ENCODE measurements at regions not wholly inside any gene's neighbourhood (a gene's known extent, or its start where the extent isn't known, plus 50 kb on each side); places are given as distances from the start of the nearest gene placed in this dataset.
"Not testable (repeated sequence)": the region's sequence is repeated elsewhere in the genome, so short reads cannot be mapped to it uniquely, and the experiment has no call there.

- H3K4me3 ChIP-seq; ATAC-seq; H3K27me3 ChIP-seq; intact Hi-C loops (cut with DNase I); H3K4me1 ChIP-seq; H3K9me3 ChIP-seq; H3K36me3 ChIP-seq (replicated peaks in 1 of 2; ENCODE audit: insufficient read depth in 1 of 2, low read depth in 2 of 2); DNase-seq; H3K27ac ChIP-seq: not testable (repeated sequence)
- no CpG with 5 or more reads among the region's 14 CpGs for WGBS, 2 donors
Measured at GRCh38 chr2:89537862-89538261, 846.4 kb downstream of the RPIA start.

DNA sequence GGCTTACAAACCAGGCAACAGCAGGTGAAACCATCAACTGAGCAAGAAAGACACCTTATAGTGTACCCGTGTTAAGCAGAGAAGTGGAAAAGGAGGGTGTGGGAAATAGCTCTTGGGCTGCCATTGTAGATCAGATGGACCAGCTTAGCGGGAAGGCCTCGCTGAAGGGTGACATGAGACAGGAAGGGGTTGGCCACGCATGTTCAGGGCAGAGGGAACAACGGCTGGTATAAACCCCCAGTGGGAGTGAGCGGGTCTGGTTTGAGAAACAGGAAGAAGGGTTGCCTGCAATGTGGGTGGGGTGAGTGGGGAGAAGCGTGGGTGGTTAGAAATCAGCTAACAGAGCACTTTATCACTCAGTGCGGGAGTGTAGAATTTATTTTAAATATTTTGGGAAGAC lies 852.6 kb downstream of the RPIA start:
- H3K9me3 ChIP-seq; H3K36me3 ChIP-seq (replicated peaks in 1 of 2; ENCODE audit: insufficient read depth in 1 of 2, low read depth in 2 of 2); H3K27ac ChIP-seq; H3K27me3 ChIP-seq; intact Hi-C loops (cut with DNase I); DNase-seq; H3K4me1 ChIP-seq; H3K4me3 ChIP-seq; ATAC-seq: not testable (repeated sequence)
- WGBS, 2 donors, result 60 to 88% methylated on average over 4 to 5 of the region's 8 CpGs

DNA sequence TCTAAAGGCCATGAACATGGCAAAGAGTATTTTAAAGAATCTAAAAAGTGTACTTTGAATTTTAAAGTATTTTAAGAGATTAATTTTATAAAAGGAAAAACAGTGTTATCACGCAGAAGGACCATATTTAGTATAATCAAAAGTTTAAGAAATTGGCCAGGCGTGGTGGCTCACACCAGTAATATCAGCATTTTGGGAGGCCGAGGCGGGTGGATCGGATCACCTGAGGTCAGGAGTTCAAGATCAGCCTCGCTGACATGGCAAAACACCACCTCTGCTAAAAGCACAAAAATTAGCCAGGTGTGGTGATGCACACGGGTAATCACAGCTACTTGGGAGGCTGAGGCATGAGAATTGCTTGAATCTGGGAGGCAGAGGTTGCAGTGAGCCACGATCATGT lies 887.7 kb downstream of the RPIA start:
- H3K4me3 ChIP-seq; H3K27me3 ChIP-seq; intact Hi-C loops (cut with DNase I); H3K4me1 ChIP-seq; ATAC-seq; H3K36me3 ChIP-seq (replicated peaks in 1 of 2; ENCODE audit: insufficient read depth in 1 of 2, low read depth in 2 of 2); H3K27ac ChIP-seq; H3K9me3 ChIP-seq; DNase-seq: not testable (repeated sequence)
- WGBS, 2 donors, result 100% methylated on average over 4 of the region's 8 CpGs; no CpG with 5 or more reads in 1 of the 2 donors

- intact Hi-C loops (cut with DNase I); H3K4me3 ChIP-seq; ATAC-seq; H3K4me1 ChIP-seq; H3K27ac ChIP-seq; H3K36me3 ChIP-seq (replicated peaks in 1 of 2; ENCODE audit: insufficient read depth in 1 of 2, low read depth in 2 of 2); H3K27me3 ChIP-seq; H3K9me3 ChIP-seq: not testable (repeated sequence)
- peak in 1 of 4 donors; percentile 5 for DNase-seq
- WGBS, 2 donors, result no CpG with 5 or more reads among the region's 17 CpGs
Measured at GRCh38 chr2:89582816-89583215, 891.3 kb downstream of the RPIA start.

- H3K4me3 ChIP-seq; ATAC-seq; H3K27ac ChIP-seq; H3K9me3 ChIP-seq; H3K4me1 ChIP-seq; H3K36me3 ChIP-seq (replicated peaks in 1 of 2; ENCODE audit: insufficient read depth in 1 of 2, low read depth in 2 of 2); intact Hi-C loops (cut with DNase I); DNase-seq; H3K27me3 ChIP-seq: not testable (repeated sequence)
- WGBS, 2 donors, result 93% methylated on average over 4 of the region's 14 CpGs; no CpG with 5 or more reads in 1 of the 2 donors
Measured at GRCh38 chr2:89584046-89584445, 892.6 kb downstream of the RPIA start.

DNA sequence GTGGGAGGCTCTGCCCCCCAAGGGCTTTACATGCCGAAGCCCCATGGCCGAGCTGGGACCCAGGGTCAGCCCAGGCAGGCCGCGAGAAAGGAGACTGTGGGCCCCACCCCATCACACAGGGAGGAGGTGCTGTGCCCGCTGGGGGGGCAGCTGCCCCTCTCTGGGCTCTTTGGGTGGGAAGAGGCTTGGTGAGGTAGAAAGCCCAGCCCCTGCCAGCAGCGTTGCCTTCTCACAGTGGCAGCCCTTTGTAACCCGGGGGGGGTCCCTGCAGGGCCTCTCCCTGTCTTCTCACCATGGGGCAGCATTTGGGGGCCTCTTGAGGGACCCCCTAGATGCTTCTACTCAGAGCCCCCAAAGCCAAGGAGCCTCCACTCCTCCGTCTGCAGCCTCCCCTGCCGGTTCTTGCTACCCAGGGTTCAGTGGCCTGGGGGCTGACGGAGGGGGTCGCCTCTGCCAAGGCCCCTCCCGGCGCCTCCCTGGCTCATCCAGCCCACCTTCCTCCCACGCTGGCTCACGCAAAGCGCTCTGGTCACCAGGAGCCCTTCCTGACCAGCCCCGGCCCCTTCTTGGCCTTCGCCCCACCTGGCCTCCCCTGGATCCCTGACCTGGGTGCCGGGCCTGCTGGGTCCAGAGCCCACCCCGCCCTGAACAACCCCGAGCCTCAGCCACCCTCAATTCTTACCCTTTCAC lies 893.5 kb downstream of the RPIA start:
- intact Hi-C loops (cut with DNase I); ATAC-seq; H3K27me3 ChIP-seq; H3K4me3 ChIP-seq; H3K9me3 ChIP-seq; H3K36me3 ChIP-seq (replicated peaks in 1 of 2; ENCODE audit: insufficient read depth in 1 of 2, low read depth in 2 of 2); H3K4me1 ChIP-seq; DNase-seq; H3K27ac ChIP-seq: not testable (repeated sequence)
- WGBS, 2 donors, result 0 to 13% methylated on average over 1 to 3 of the region's 21 CpGs

- peak in 2 of 3 donors; percentile 35 to 54 for TF ChIP-seq POLR2A (IDR thresholded peaks at IDR 0.05)
- H3K36me3 ChIP-seq (replicated peaks in 1 of 2; ENCODE audit: insufficient read depth in 1 of 2, low read depth in 2 of 2); intact Hi-C loops (cut with DNase I); H3K9me3 ChIP-seq; H3K27ac ChIP-seq; H3K4me1 ChIP-seq; H3K4me3 ChIP-seq; H3K27me3 ChIP-seq: not testable (repeated sequence)
- DNase-seq (peak; percentile 24 to 77 (median 64)), ATAC-seq (peak; percentile 75)
- WGBS, 2 donors, result 3 to 6% methylated on average over 10 to 30 of the region's 34 CpGs
Measured at GRCh38 chr2:89585558-89585920, 894.1 kb downstream of the RPIA start.

DNA sequence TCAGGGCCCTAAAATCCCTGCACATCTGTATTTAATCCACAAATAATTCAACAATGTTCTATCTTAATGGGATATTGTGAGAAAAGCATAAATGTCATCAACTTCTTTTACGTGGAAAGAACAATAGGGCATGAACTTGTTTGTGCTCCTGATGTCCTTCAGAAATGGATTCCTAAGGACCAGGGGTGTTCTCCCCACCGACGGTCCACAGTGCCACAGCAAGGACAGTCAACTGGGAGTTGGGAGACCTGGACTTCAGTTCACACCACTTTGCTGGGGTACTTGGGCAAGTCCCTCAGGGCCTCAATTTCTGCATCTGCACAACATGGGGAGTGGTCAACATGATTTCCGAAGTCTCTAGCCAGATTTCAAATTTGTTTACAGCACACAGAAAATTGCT lies 908.4 kb downstream of the RPIA start:
- intact Hi-C loops (cut with DNase I); ATAC-seq; H3K4me3 ChIP-seq; H3K27ac ChIP-seq; H3K4me1 ChIP-seq; DNase-seq; H3K27me3 ChIP-seq; H3K36me3 ChIP-seq (replicated peaks in 1 of 2; ENCODE audit: insufficient read depth in 1 of 2, low read depth in 2 of 2); H3K9me3 ChIP-seq: not testable (repeated sequence)
- 35 to 44% methylated on average over 3 of the region's 4 CpGs for WGBS, 2 donors

DNA sequence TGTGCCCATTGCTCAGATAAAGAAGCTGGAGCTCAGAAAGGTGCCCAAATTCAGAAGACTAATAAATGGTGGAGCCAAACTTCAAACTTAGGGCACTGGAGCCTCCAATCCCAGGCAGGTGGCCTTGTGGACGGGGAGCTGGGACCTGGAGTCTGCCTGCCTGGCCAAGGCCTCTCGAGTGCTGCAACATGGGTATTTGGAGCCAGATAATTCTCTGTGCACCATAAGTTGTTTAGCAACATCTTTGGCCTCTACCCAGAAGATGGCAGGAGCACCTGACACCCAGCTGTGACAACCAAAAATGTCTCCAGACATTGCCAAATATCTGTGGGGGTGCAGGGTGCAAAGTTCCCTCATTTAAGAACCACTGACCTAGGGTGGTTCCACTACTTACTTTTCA lies 915.0 kb downstream of the RPIA start:
- intact Hi-C loops (cut with DNase I); DNase-seq; ATAC-seq; H3K4me1 ChIP-seq; H3K27me3 ChIP-seq; H3K9me3 ChIP-seq; H3K4me3 ChIP-seq; H3K36me3 ChIP-seq (replicated peaks in 1 of 2; ENCODE audit: insufficient read depth in 1 of 2, low read depth in 2 of 2); H3K27ac ChIP-seq: not testable (repeated sequence)
- WGBS, 2 donors, result 61 to 66% methylated on average over 2 of the region's 2 CpGs

- not testable (repeated sequence) for ATAC-seq
Measured at GRCh38 chr2:89610207-89610926, 918.9 kb downstream of the RPIA start.

DNA sequence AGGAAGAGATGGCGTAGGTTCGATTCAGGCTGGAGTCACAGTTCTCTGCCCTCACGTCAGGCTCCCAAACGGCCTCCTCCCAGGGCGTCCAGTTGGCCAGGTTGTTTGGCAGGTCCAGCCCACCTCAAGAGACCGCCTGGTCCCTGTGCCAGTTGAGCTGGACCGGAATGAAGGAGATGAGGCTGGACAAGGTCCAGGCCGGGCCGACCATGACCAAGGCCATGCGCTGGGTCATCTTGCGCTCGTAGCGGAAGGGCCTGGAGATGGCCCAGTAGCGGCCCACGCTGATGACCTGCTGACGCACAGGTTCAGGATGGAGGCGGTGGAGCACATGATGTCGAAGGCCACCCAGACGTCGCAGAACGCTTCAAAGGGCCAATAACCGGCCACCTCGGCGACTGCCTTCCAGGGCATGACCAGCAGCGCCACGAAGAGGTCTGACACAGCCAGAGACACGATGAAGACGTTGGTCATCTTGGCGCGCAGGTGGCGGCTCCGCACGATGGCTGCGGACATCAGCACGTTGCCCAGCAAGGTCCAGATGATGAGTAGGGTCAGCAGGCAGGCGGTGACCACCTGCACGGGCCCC lies 919.5 kb downstream of the RPIA start:
- H3K27me3 ChIP-seq; H3K4me1 ChIP-seq; intact Hi-C loops (cut with DNase I); DNase-seq; H3K27ac ChIP-seq; H3K36me3 ChIP-seq (replicated peaks in 1 of 2; ENCODE audit: insufficient read depth in 1 of 2, low read depth in 2 of 2); H3K9me3 ChIP-seq; H3K4me3 ChIP-seq; ATAC-seq: not testable (repeated sequence)
- WGBS, 2 donors, result 66% methylated on average over 35 to 37 of the region's 37 CpGs

More at GRCh38 chr2:89610207-89610926, 918.9 kb downstream of the RPIA start:
- H3K27ac ChIP-seq; H3K27me3 ChIP-seq; H3K36me3 ChIP-seq (replicated peaks in 1 of 2; ENCODE audit: insufficient read depth in 1 of 2, low read depth in 2 of 2); DNase-seq; H3K9me3 ChIP-seq; H3K4me1 ChIP-seq; intact Hi-C loops (cut with DNase I); H3K4me3 ChIP-seq: not testable (repeated sequence)
- WGBS, 2 donors, result 77 to 85% methylated on average over 33 of the region's 33 CpGs

DNA sequence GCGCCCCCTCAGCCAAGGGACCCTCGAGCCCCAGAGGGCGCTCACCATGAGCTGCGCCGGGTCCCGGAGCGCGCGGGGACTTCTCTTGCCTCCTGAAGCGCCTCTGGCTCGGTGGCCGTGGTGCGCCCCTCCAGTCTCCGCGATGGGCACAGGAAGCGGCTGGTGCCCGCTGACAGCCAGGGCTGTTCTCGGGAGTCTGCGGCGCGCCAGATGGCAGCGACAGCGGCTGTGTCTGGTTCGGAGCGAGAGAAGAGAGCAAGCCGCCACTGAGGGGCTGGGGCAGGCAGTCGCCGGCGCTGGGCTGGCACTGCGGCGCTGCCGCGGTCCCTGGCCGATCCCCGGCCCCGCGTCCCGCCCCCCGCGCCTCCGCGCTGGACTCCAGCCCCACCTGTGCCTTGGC lies 920.2 kb downstream of the RPIA start:
- H3K4me1 ChIP-seq; H3K27me3 ChIP-seq; ATAC-seq; H3K27ac ChIP-seq; H3K4me3 ChIP-seq; H3K36me3 ChIP-seq (replicated peaks in 1 of 2; ENCODE audit: insufficient read depth in 1 of 2, low read depth in 2 of 2); DNase-seq; H3K9me3 ChIP-seq; intact Hi-C loops (cut with DNase I): not testable (repeated sequence)
- 2 to 13% methylated on average over 9 to 35 of the region's 42 CpGs for WGBS, 2 donors
